Neural progenitor cell (in vitro differentiated cells): ENCODE measurements at regions not wholly inside any gene's neighbourhood (a gene's known extent, or its start where the extent isn't known, plus 50 kb on each side); places are given as distances from the start of the nearest gene placed in this dataset.

Source experiments
- CTCF ChIP-seq: fragments of 200-600 bp; sonication (generic); IDR thresholded peaks from 2 replicates; pipeline ENCODE4 v1.5.1; 2017; ENCODE audit warnings: antibody characterized with exemption, mild to moderate bottlenecking
- EZH2 ChIP-seq: fragments of 200-600 bp; sonication (generic); IDR thresholded peaks from 2 replicates; pipeline ENCODE4 v1.6.1; 2017; ENCODE audit warnings: antibody characterized with exemption, mild to moderate bottlenecking, moderate library complexity
- EZH2phosphoT487 ChIP-seq: fragments of 200-600 bp; sonication (generic); IDR thresholded peaks from 2 replicates; pipeline ENCODE4 v1.6.1; 2017; ENCODE audit warnings: antibody characterized with exemption

DNA sequence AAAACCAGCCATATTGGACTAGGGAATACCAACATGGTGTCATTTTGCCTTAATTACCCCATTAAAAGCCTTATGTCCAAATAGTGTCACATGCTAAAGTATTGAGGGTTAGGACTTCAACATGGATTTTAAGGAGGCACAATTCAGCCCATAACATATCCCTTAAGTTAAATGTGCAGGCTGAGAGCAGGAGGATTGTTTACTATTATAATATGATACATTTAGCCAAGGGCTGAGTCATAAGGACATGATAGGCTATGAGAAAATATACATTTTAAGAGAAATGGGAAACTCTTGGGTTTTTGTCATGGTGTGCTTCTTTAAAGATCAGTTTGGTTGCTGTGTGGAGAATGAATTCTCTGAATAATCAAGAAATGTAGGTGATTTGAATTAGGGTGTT is 136.8 kb downstream of the RDH14 start:
- TF ChIP-seq CTCF (no peak), EZH2phosphoT487 (no peak), EZH2 (no peak)
